Endothelial cell of umbilical vein (primary cell): ENCODE measurements at regions not wholly inside any gene's neighbourhood (a gene's known extent, or its start where the extent isn't known, plus 50 kb on each side); places are given as distances from the start of the nearest gene placed in this dataset.

Experiments used
- BruUV-seq: library from RNA; stranded (reverse); fragments of 400-500 nt; replicated peaks from 2 replicates; lab custom pipeline; 2021; lab: Mats Ljungman, UMichigan
- CTCF ChIA-PET: fragments of 300-600, 350-600 bp; sonication (Branson Sonifier 250); formaldehyde crosslinking; loops from one replicate; lab custom pipeline; 2021; ENCODE audit warnings: antibody characterized with exemption, inconsistent platforms; lab: Charles Lee
- POLR2A ChIA-PET: fragments of 300-600, 350-600 bp; sonication (Branson Sonifier 250); formaldehyde crosslinking; loops from one replicate; lab custom pipeline; 2021; ENCODE audit warnings: antibody characterized with exemption, inconsistent platforms; lab: Charles Lee
- DNase-seq: peaks from one replicate; pipeline ENCODE4 v3.0.0-alpha.2; 2011; ENCODE audit warnings: low read depth, low spot score
- FAIRE-seq: peaks from 2 replicates; lab custom pipeline; 2011; peaks lifted over from hg19 to GRCh38; lab: Jason Lieb, UNC
- H2AFZ ChIP-seq: 2 replicates; pipeline ENCODE4 v1.6.0; 2012; ENCODE audit warnings: low read depth, low read length, control low read depth, inconsistent platforms
- H3K27ac ChIP-seq: 2 replicates; pipeline ENCODE4 v1.5.1; 2011; ENCODE audit warnings: low read depth, mild to moderate bottlenecking, control low read depth, low read length, moderate library complexity; ENCODE audit not compliant: insufficient read depth
- H3K27me3 ChIP-seq, 2 experiments: 2 replicates each; pipeline versions ENCODE4 v1.6.0 to v1.6.1; 2011; ENCODE audit warnings: low read length in 2 of 2, mixed read lengths in 1 of 2; ENCODE audit not compliant: control insufficient read depth in 2 of 2, insufficient read depth in 2 of 2
- H3K36me3 ChIP-seq, 2 experiments: 2 replicates in 1 of 2; 3 replicates in 1 of 2; pipeline ENCODE4 v1.5.1; 2011; ENCODE audit warnings: low read length in 2 of 2, mild to moderate bottlenecking in 1 of 2, moderate library complexity in 1 of 2; ENCODE audit not compliant: control insufficient read depth in 2 of 2, insufficient read depth in 2 of 2; ENCODE audit errors: extremely low read depth in 1 of 2
- H3K4me1 ChIP-seq: 3 replicates; pipeline ENCODE4 v1.5.1; 2011; ENCODE audit warnings: mild to moderate bottlenecking, low read length; ENCODE audit not compliant: control insufficient read depth, insufficient read depth; ENCODE audit errors: extremely low read depth
- H3K4me2 ChIP-seq: 2 replicates; pipeline ENCODE4 v1.6.1; 2011; ENCODE audit warnings: low read length, control low read depth, mixed read lengths; ENCODE audit not compliant: insufficient read depth
- H3K4me3 ChIP-seq, 3 experiments: fragments of 200-600 bp in 1 of 3; sonication (generic), shearing (Covaris generic) in 1 of 3; replicated peaks in 1 of 3; 2 replicates each; pipeline ENCODE4 v1.5.1; 2011 to 2016; ENCODE audit warnings: control low read depth in 3 of 3, low read length in 3 of 3, mild to moderate bottlenecking in 2 of 3, inconsistent platforms in 1 of 3, low read depth in 1 of 3, moderate library complexity in 1 of 3; ENCODE audit not compliant: insufficient read depth in 1 of 3
- H3K79me2 ChIP-seq: 2 replicates; pipeline ENCODE4 v1.6.0; 2012; ENCODE audit warnings: low read length, inconsistent platforms; ENCODE audit not compliant: control insufficient read depth, insufficient read depth
- H3K9ac ChIP-seq: replicated peaks from 2 replicates; pipeline ENCODE3; 2011; ENCODE audit warnings: low read length, control low read depth; ENCODE audit not compliant: insufficient read depth; ENCODE audit errors: extremely low read depth
- H3K9me1 ChIP-seq: replicated peaks from 3 replicates; pipeline ENCODE4 v1.6.0; 2011; ENCODE audit warnings: mild to moderate bottlenecking, low read length; ENCODE audit not compliant: control insufficient read depth, insufficient read depth; ENCODE audit errors: extremely low read depth
- H3K9me3 ChIP-seq: replicated peaks from 2 replicates; pipeline ENCODE4 v1.5.1; 2012; ENCODE audit warnings: low read length, inconsistent platforms; ENCODE audit not compliant: control insufficient read depth, insufficient read depth
- H4K20me1 ChIP-seq: replicated peaks from 2 replicates; pipeline ENCODE3; 2011; ENCODE audit warnings: mild to moderate bottlenecking, low read length; ENCODE audit not compliant: control insufficient read depth, insufficient read depth; ENCODE audit errors: extremely low read depth
- CTCF ChIP-seq, 2 donors: IDR thresholded peaks; 1 replicate in 1 of 2; 2 replicates in 1 of 2; pipeline ENCODE4 v1.5.1; 2011; ENCODE audit warnings: low read length in 2 of 2, mild to moderate bottlenecking in 2 of 2, moderate library complexity in 2 of 2, control low read depth in 1 of 2, inconsistent platforms in 1 of 2, low read depth in 1 of 2; ENCODE audit not compliant: insufficient read depth in 1 of 2; ENCODE audit errors: extremely low read depth in 1 of 2
- EZH2 ChIP-seq: IDR thresholded peaks from 2 replicates; pipeline ENCODE4 v1.6.1; 2012; ENCODE audit warnings: borderline replicate concordance, low read depth, mild to moderate bottlenecking, moderate library complexity, low read length, inconsistent platforms; ENCODE audit not compliant: severe bottlenecking
- FOS ChIP-seq: IDR thresholded peaks from 2 replicates; pipeline ENCODE4 v1.6.1; 2011; ENCODE audit warnings: mild to moderate bottlenecking, low read length, moderate library complexity, borderline replicate concordance; ENCODE audit not compliant: insufficient read depth
- GATA2 ChIP-seq: IDR thresholded peaks from 2 replicates; pipeline ENCODE4 v1.7.0; 2011; ENCODE audit warnings: low read depth, mild to moderate bottlenecking, moderate library complexity, mixed read lengths, low read length; ENCODE audit not compliant: insufficient read length, insufficient read depth
- JUN ChIP-seq: IDR thresholded peaks from 2 replicates; pipeline ENCODE4 v1.6.1; 2011; ENCODE audit warnings: borderline replicate concordance, low read depth; ENCODE audit not compliant: insufficient read length, insufficient read depth
- MAX ChIP-seq: IDR thresholded peaks from 2 replicates; pipeline ENCODE4 v1.6.1; 2011; ENCODE audit not compliant: insufficient read depth, insufficient read length
- MYC ChIP-seq: IDR thresholded peaks from one replicate; pipeline ENCODE4 v1.6.1; 2011; ENCODE audit warnings: mild to moderate bottlenecking, low read depth, low read length
- POLR2A ChIP-seq: IDR thresholded peaks from 2 replicates; pipeline ENCODE4 v1.6.1; 2012; ENCODE audit warnings: low read depth, mild to moderate bottlenecking, control low read depth, low read length
- POLR2AphosphoS5 ChIP-seq: IDR thresholded peaks from 2 replicates; pipeline ENCODE4 v1.6.1; 2012; ENCODE audit warnings: low read depth, mild to moderate bottlenecking, control low read depth, low read length, moderate library complexity; ENCODE audit not compliant: insufficient read depth
- dilution Hi-C: fragments of 300-500 bp; cut with MboI; formaldehyde crosslinking; loops from one replicate; pipeline ENCODE4 v1.15.0; 2019; ENCODE audit warnings: low sequenced_read_pairs; ENCODE audit not compliant: extremely low pct_ligation_motif_present
- intact Hi-C: fragments of 100-400 bp; cut with micrococcal nuclease; formaldehyde crosslinking; loops from one replicate; pipeline ENCODE4 v1.10.0; 2022

- CTCF ChIA-PET: no interaction called here
- Histone ChIP-seq H3K27ac (no peak overlapping the region), H3K4me3 (no peak overlapping the region), H2AFZ (no peak overlapping the region), H3K4me2 (no peak overlapping the region), H3K4me1 (no peaks in the 10 kb centered on the region), H4K20me1 (no peaks in the 10 kb centered on the region), H3K79me2 (no peaks in the 10 kb centered on the region), H3K9ac (no peak overlapping the region), H3K9me3 (no peaks in the 10 kb centered on the region), H3K36me3 (no peaks in the 10 kb centered on the region), H3K9me1 (no peaks in the 10 kb centered on the region), H3K27me3 (no peaks in the 10 kb centered on the region)
- FAIRE-seq: peak; percentile 69
- dilution Hi-C loops (no loop called here), intact Hi-C loops (no loop called here)
- POLR2A ChIA-PET: no interaction called here
- DNase-seq: no peak
- TF ChIP-seq MAX: no peak
- TF ChIP-seq MYC: no peak
- no peak for TF ChIP-seq JUN
- no peak for TF ChIP-seq EZH2
- TF ChIP-seq CTCF (IDR thresholded peaks at IDR 0.05; ENCODE audit: extremely low read depth in 1 of 2, insufficient read depth in 1 of 2, low read depth in 1 of 2, low read length in 2 of 2): no peak
- BruUV-seq: no TSS peak
Observed at GRCh38 chrX:42673301-42673810, 104.6 kb downstream of the PPP1R2C start.

DNA sequence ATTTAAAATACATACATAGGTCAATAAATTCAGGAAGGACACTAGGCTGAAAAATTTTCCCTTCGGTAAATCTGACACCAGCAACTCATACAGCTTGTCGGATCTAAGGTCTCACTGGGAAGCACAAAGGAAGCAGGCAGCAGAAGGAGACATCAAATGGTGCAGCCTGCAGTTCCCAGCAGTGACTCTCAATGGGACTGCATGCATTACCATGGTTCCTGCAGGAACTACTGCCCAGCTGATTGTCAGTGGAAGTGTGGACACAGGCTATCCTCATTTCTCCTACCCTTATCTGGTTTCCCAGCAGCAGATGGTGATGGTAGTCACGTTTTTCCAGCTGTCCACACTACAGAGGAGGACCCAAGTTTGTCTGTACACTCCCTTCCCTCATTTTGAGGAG, 113.3 kb downstream of the PPP1R2C start:
- intact Hi-C loops: no loop called here
- CTCF ChIA-PET: no interaction called here
- Histone ChIP-seq H3K9me1 (no peaks in the 10 kb centered on the region), H3K4me2 (no peak overlapping the region), H3K9me3 (no peaks in the 10 kb centered on the region), H3K79me2 (no peaks in the 10 kb centered on the region), H4K20me1 (no peaks in the 10 kb centered on the region), H3K27me3 (no peaks in the 10 kb centered on the region), H2AFZ (no peak overlapping the region), H3K27ac (no peak overlapping the region), H3K9ac (no peak overlapping the region), H3K4me1 (no peaks in the 10 kb centered on the region), H3K4me3 (no peak overlapping the region), H3K36me3 (no peaks in the 10 kb centered on the region)
- POLR2A ChIA-PET: no interaction called here
- no peak for TF ChIP-seq FOS
- TF ChIP-seq EZH2: no peak
- TF ChIP-seq POLR2AphosphoS5: no peak
- TF ChIP-seq CTCF (IDR thresholded peaks at IDR 0.05; ENCODE audit: extremely low read depth in 1 of 2, insufficient read depth in 1 of 2, low read depth in 1 of 2, low read length in 2 of 2): no peak
- TF ChIP-seq MAX: no peak
- no peak for TF ChIP-seq MYC
- no peak for TF ChIP-seq JUN
- no peak for TF ChIP-seq POLR2A
- no peak for TF ChIP-seq GATA2
- dilution Hi-C loops: no loop called here
- FAIRE-seq: no peak
- DNase-seq: no peak
- BruUV-seq: no TSS peak
